Neural cell (in vitro differentiated cells): ENCODE measurements at regions not wholly inside any gene's neighbourhood (a gene's known extent, or its start where the extent isn't known, plus 50 kb on each side); places are given as distances from the start of the nearest gene placed in this dataset.

Source experiments
- H2AFZ ChIP-seq: fragments of 200-600, 300-800 bp; sonication (generic), shearing (Covaris generic); 2 replicates; pipeline ENCODE4 v1.6.0; 2014; ENCODE audit warnings: low read depth, mild to moderate bottlenecking, antibody characterized with exemption, low read length, moderate library complexity
- H3F3A ChIP-seq: fragments of 200-600 bp; shearing (Covaris generic); 2 replicates; pipeline ENCODE4 v1.6.1; 2016; ENCODE audit warnings: mild to moderate bottlenecking, moderate library complexity, mixed read lengths, antibody characterized with exemption, low read length; ENCODE audit not compliant: insufficient read depth, poor library complexity, severe bottlenecking
- H3K27ac ChIP-seq: fragments of 200-600, 300-800 bp; sonication (generic), shearing (Covaris generic); 2 replicates; pipeline ENCODE4 v1.5.1; 2014; ENCODE audit warnings: mild to moderate bottlenecking, low read length, moderate library complexity
- H3K27me3 ChIP-seq: fragments of 300-800, 200-600 bp; sonication (generic), shearing (Covaris generic); 2 replicates; pipeline ENCODE4 v1.6.0; 2014; ENCODE audit warnings: mild to moderate bottlenecking, low read depth, low read length, moderate library complexity; ENCODE audit not compliant: insufficient read depth
- H3K36me3 ChIP-seq: fragments of 300-800, 200-600 bp; sonication (generic), shearing (Covaris generic); 2 replicates; pipeline ENCODE4 v1.5.1; 2014; ENCODE audit warnings: mild to moderate bottlenecking, antibody characterized with exemption, low read length, moderate library complexity; ENCODE audit not compliant: insufficient read depth
- H3K4me2 ChIP-seq: fragments of 300-800, 200-600 bp; sonication (generic), shearing (Covaris generic); 2 replicates; pipeline ENCODE4 v1.6.0; 2014; ENCODE audit warnings: mild to moderate bottlenecking, low read length
- H3K4me3 ChIP-seq: fragments of 300-800, 200-600 bp; sonication (generic), shearing (Covaris generic); 2 replicates; pipeline ENCODE4 v1.5.1; 2014; ENCODE audit warnings: mild to moderate bottlenecking, low read length, moderate library complexity
- H3K79me2 ChIP-seq: fragments of 200-600 bp; shearing (Covaris generic); replicated peaks from 2 replicates; pipeline ENCODE4 v1.6.0; 2014; ENCODE audit warnings: mild to moderate bottlenecking, low read length, moderate library complexity; ENCODE audit not compliant: insufficient read depth
- H3K9ac ChIP-seq: fragments of 300-800, 200-600 bp; sonication (generic), shearing (Covaris generic); 2 replicates; pipeline ENCODE4 v1.6.1; 2016; ENCODE audit warnings: mild to moderate bottlenecking, low read length, mixed read lengths
- H3K9me2 ChIP-seq: fragments of 200-600 bp; shearing (Covaris generic); 2 replicates; pipeline ENCODE4 v1.6.1; 2016; ENCODE audit warnings: mild to moderate bottlenecking, low read length, mixed read lengths; ENCODE audit not compliant: insufficient read depth
- H3K9me3 ChIP-seq: fragments of 200-600, 300-800 bp; sonication (generic), shearing (Covaris generic); 2 replicates; pipeline ENCODE4 v1.6.1; 2016; ENCODE audit warnings: mild to moderate bottlenecking, mixed run types, low read length, moderate library complexity, mixed read lengths
- H4K20me1 ChIP-seq: fragments of 200-600 bp; shearing (Covaris generic); 2 replicates; pipeline ENCODE4 v1.6.1; 2016; ENCODE audit warnings: mild to moderate bottlenecking, mixed run types; ENCODE audit not compliant: insufficient read depth
- CTCF ChIP-seq: fragments of 450-650 bp; IDR thresholded peaks from 2 replicates; pipeline ENCODE4 v1.5.1; 2014; ENCODE audit warnings: antibody characterized with exemption, mild to moderate bottlenecking, moderate library complexity; ENCODE audit not compliant: poor library complexity, severe bottlenecking
- EP300 ChIP-seq: fragments of 450-650 bp; conservative IDR thresholded peaks from 2 replicates; pipeline ENCODE4 v1.6.1; 2014; ENCODE audit warnings: antibody characterized with exemption, mild to moderate bottlenecking, moderate library complexity; ENCODE audit not compliant: poor library complexity, severe bottlenecking
- EZH2 ChIP-seq: fragments of 200-600, 300-800 bp; shearing (Covaris generic), sonication (generic); IDR thresholded peaks from 2 replicates; pipeline ENCODE4 v1.6.1; 2014; ENCODE audit warnings: antibody characterized with exemption, low read length, borderline replicate concordance, mild to moderate bottlenecking; ENCODE audit not compliant: insufficient read depth, poor library complexity, severe bottlenecking
- MXI1 ChIP-seq: fragments of 450-650 bp; conservative IDR thresholded peaks from 2 replicates; pipeline ENCODE4 v1.6.1; 2014; ENCODE audit warnings: antibody characterized with exemption, mild to moderate bottlenecking; ENCODE audit not compliant: poor library complexity, severe bottlenecking
- POLR2AphosphoS5 ChIP-seq: IDR thresholded peaks from 2 replicates; pipeline ENCODE4 v1.6.1; 2012
- REST ChIP-seq: IDR thresholded peaks from 2 replicates; pipeline ENCODE4 v1.6.1; 2012; ENCODE audit warnings: borderline replicate concordance
- TAF1 ChIP-seq: IDR thresholded peaks from 2 replicates; pipeline ENCODE4 v1.6.1; 2012; ENCODE audit warnings: low read depth

GRCh38 chr21:35779690-35780570 lies 280.4 kb downstream of the SETD4 start:
- Histone ChIP-seq H3K9me3 (peaks cover 5% of the 10 kb centered on the region), H3K79me2 (no peaks in the 10 kb centered on the region), H3F3A (no peaks in the 10 kb centered on the region), H3K4me3 (no peak overlapping the region), H2AFZ (no peak overlapping the region), H3K4me2 (no peak overlapping the region), H3K36me3 (no peaks in the 10 kb centered on the region), H3K9ac (no peak overlapping the region), H3K9me2 (no peaks in the 10 kb centered on the region), H4K20me1 (no peaks in the 10 kb centered on the region), H3K27me3 (no peaks in the 10 kb centered on the region), H3K27ac (no peak overlapping the region)
- TF ChIP-seq EP300 (no peak), CTCF (no peak), EZH2 (no peak), REST (no peak)

DNA sequence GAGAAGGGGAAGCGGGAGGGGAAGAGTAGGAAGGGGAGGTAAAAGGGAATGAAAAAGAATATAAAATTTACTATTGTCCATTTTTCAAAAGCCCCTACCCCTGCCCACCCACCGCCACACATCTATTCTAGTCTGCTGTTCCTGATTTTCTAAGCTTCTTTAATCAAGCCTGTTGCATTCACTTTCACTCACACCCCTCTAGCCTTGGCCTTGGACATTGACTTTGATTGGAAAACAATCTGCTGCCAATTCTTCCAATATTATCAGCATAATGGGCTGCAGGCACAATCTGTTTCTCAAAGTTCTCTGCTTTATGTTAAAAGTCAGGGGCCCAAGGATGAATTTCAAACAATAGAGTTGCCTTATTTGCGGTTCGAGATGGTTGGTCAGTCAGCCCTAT lies 281.2 kb downstream of the SETD4 start:
- H3K9ac ChIP-seq = no peak overlapping the region
- H3F3A ChIP-seq = no peaks in the 10 kb centered on the region
- no peak overlapping the region for H2AFZ ChIP-seq
- peaks cover 5% of the 10 kb centered on the region for H3K9me3 ChIP-seq
- H3K27ac ChIP-seq = no peak overlapping the region
- H3K36me3 ChIP-seq = no peaks in the 10 kb centered on the region
- TF ChIP-seq POLR2AphosphoS5 (no peak), TAF1 (no peak), REST (no peak), EP300 (no peak), EZH2 (no peak), MXI1 (no peak)
- no peaks in the 10 kb centered on the region for H3K9me2 ChIP-seq
- H3K4me3 ChIP-seq = no peak overlapping the region
- H3K79me2 ChIP-seq = no peaks in the 10 kb centered on the region
- no peaks in the 10 kb centered on the region for H3K27me3 ChIP-seq
- no peak overlapping the region for H3K4me2 ChIP-seq
- no peaks in the 10 kb centered on the region for H4K20me1 ChIP-seq
